ENCODE measurements at regions not wholly inside any gene's neighbourhood (a gene's known extent, or its start where the extent isn't known, plus 50 kb on each side); places are given as distances from the start of the nearest gene placed in this dataset.
"Not testable (repeated sequence)": the region's sequence is repeated elsewhere in the genome, so short reads cannot be mapped to it uniquely, and the experiment has no call there.

GRCh38 chr7:113013761-113014449, 72.7 kb downstream of the GPR85 start:
- Histone ChIP-seq H2AFZ (no peak overlapping the region), H3K9me2 (replicated peaks; ENCODE audit: insufficient read depth) (no peaks in the 10 kb centered on the region), H3K4me2 (no peak overlapping the region), H3K9me3 (ENCODE audit: low read depth) (no peaks in the 10 kb centered on the region), H3K27me3 (no peaks in the 10 kb centered on the region), H3K4me3 (no peak overlapping the region), H3K4me1 (ENCODE audit: insufficient read depth) (no peaks in the 10 kb centered on the region), H3K27ac (no peak overlapping the region), H3K79me2 (no peaks in the 10 kb centered on the region), H3K36me3 (replicated peaks; ENCODE audit: insufficient read depth, low read depth) (no peaks in the 10 kb centered on the region), H4K20me1 (ENCODE audit: insufficient read depth, poor library complexity, severe bottlenecking) (no peaks in the 10 kb centered on the region)
- no peak for DNase-seq (ENCODE audit: low spot score)
- TF ChIP-seq EZH2phosphoT487 (IDR thresholded peaks at IDR 0.05; ENCODE audit: low read depth, severe bottlenecking, unreplicated experiment), result no peak
- TF ChIP-seq EZH2 (IDR thresholded peaks at IDR 0.05; ENCODE audit: borderline replicate concordance), result no peak
- TF ChIP-seq CTCF (IDR thresholded peaks at IDR 0.05; ENCODE audit: poor library complexity), result no peak

GRCh38 chr7:113012862-113013261, 73.8 kb downstream of the GPR85 start:
- WGBS (ENCODE audit: low lambda C conversion rate, missing lambda C conversion rate), result 100% methylated on average over 1 of the region's 1 CpG
- not testable (repeated sequence) for H3K36me3 ChIP-seq (replicated peaks; ENCODE audit: insufficient read depth, low read depth); H3K9me2 ChIP-seq (replicated peaks; ENCODE audit: insufficient read depth); H3K9me3 ChIP-seq (ENCODE audit: low read depth); H4K20me1 ChIP-seq (ENCODE audit: insufficient read depth, poor library complexity, severe bottlenecking); DNase-seq (ENCODE audit: low spot score); H3K27me3 ChIP-seq; H2AFZ ChIP-seq; H3K4me3 ChIP-seq; H3K79me2 ChIP-seq; H3K4me1 ChIP-seq (ENCODE audit: insufficient read depth); H3K4me2 ChIP-seq; H3K27ac ChIP-seq

- Histone ChIP-seq H3K27me3 (no peaks in the 10 kb centered on the region), H3K4me3 (no peak overlapping the region), H3K9me2 (replicated peaks; ENCODE audit: insufficient read depth) (no peaks in the 10 kb centered on the region), H2AFZ (no peak overlapping the region), H3K4me2 (no peak overlapping the region), H3K27ac (no peak overlapping the region), H3K4me1 (ENCODE audit: insufficient read depth) (no peaks in the 10 kb centered on the region), H4K20me1 (ENCODE audit: insufficient read depth, poor library complexity, severe bottlenecking) (no peaks in the 10 kb centered on the region), H3K36me3 (replicated peaks; ENCODE audit: insufficient read depth, low read depth) (no peaks in the 10 kb centered on the region), H3K9me3 (ENCODE audit: low read depth) (no peaks in the 10 kb centered on the region), H3K79me2 (no peaks in the 10 kb centered on the region)
- TF ChIP-seq CTCF (IDR thresholded peaks at IDR 0.05; ENCODE audit: poor library complexity) (no peak), EZH2phosphoT487 (IDR thresholded peaks at IDR 0.05; ENCODE audit: low read depth, severe bottlenecking, unreplicated experiment) (no peak), EZH2 (IDR thresholded peaks at IDR 0.05; ENCODE audit: borderline replicate concordance) (no peak)
- no peak for DNase-seq (ENCODE audit: low spot score)
Observed at GRCh38 chr7:113010377-113010776, 76.2 kb downstream of the GPR85 start.

- H3K9me2 ChIP-seq (replicated peaks; ENCODE audit: insufficient read depth), result no peaks in the 10 kb centered on the region
- no peaks in the 10 kb centered on the region for H3K4me1 ChIP-seq (ENCODE audit: insufficient read depth)
- no peak for DNase-seq (ENCODE audit: low spot score)
- no peak overlapping the region for H2AFZ ChIP-seq
- H3K27ac ChIP-seq, result no peak overlapping the region
- no peak overlapping the region for H3K4me3 ChIP-seq
- H4K20me1 ChIP-seq (ENCODE audit: insufficient read depth, poor library complexity, severe bottlenecking), result no peaks in the 10 kb centered on the region
- H3K36me3 ChIP-seq (replicated peaks; ENCODE audit: insufficient read depth, low read depth), result no peaks in the 10 kb centered on the region
- no peaks in the 10 kb centered on the region for H3K79me2 ChIP-seq
- TF ChIP-seq CTCF (IDR thresholded peaks at IDR 0.05; ENCODE audit: poor library complexity), result no peak
- no peak for TF ChIP-seq EZH2 (IDR thresholded peaks at IDR 0.05; ENCODE audit: borderline replicate concordance)
- TF ChIP-seq EZH2phosphoT487 (IDR thresholded peaks at IDR 0.05; ENCODE audit: low read depth, severe bottlenecking, unreplicated experiment), result no peak
- no peak overlapping the region for H3K4me2 ChIP-seq
- no peaks in the 10 kb centered on the region for H3K27me3 ChIP-seq
- 86% methylated on average over 5 of the region's 5 CpGs for WGBS (ENCODE audit: low lambda C conversion rate, missing lambda C conversion rate)
- no peaks in the 10 kb centered on the region for H3K9me3 ChIP-seq (ENCODE audit: low read depth)
Observed at GRCh38 chr7:113008755-113009154, 77.9 kb downstream of the GPR85 start.

Measured in hepatocyte (in vitro differentiated cells).